OCI-LY3 (cell line): ENCODE measurements at regions not wholly inside any gene's neighbourhood (a gene's known extent, or its start where the extent isn't known, plus 50 kb on each side); places are given as distances from the start of the nearest gene placed in this dataset.

Experiments used
- H2AFZ ChIP-seq: fragments of 200-600, 300-600 bp; shearing (Covaris generic); 2 replicates; pipeline ENCODE4 v1.6.0; 2014; ENCODE audit warnings: antibody characterized with exemption, low read depth, low read length
- H3K27ac ChIP-seq: fragments of 200-600, 300-600 bp; sonication (generic); 2 replicates; pipeline ENCODE4 v1.5.1; 2014; ENCODE audit warnings: mild to moderate bottlenecking, low read length, moderate library complexity, mixed read lengths
- H3K27me3 ChIP-seq: fragments of 200-600, 300-600 bp; sonication (generic); 2 replicates; pipeline ENCODE4 v1.6.1; 2014; ENCODE audit warnings: low read depth, low read length, mixed read lengths
- H3K36me3 ChIP-seq: fragments of 200-600, 300-600 bp; sonication (generic); replicated peaks from 2 replicates; pipeline ENCODE3; 2014; ENCODE audit warnings: low read depth, low read length, mixed read lengths
- H3K4me1 ChIP-seq: fragments of 300-600, 200-600 bp; sonication (generic); 2 replicates; pipeline ENCODE4 v1.6.1; 2014; ENCODE audit warnings: low read length, mixed read lengths
- H3K4me2 ChIP-seq: fragments of 200-600, 300-600 bp; sonication (generic); 2 replicates; pipeline ENCODE4 v1.6.1; 2014; ENCODE audit warnings: low read length, mixed read lengths
- H3K4me3 ChIP-seq: fragments of 300-600, 200-600 bp; sonication (generic); 2 replicates; pipeline ENCODE4 v1.5.1; 2014; ENCODE audit warnings: antibody characterized with exemption, mild to moderate bottlenecking, low read length, moderate library complexity
- H3K79me2 ChIP-seq: fragments of 300-600, 200-600 bp; shearing (Covaris generic); 2 replicates; pipeline ENCODE4 v1.6.1; 2014; ENCODE audit warnings: mild to moderate bottlenecking, low read length, mixed read lengths
- H3K9ac ChIP-seq: fragments of 300-600, 200-600 bp; shearing (Covaris generic); 2 replicates; pipeline ENCODE4 v1.6.0; 2014; ENCODE audit warnings: mild to moderate bottlenecking, low read length, moderate library complexity
- H3K9me3 ChIP-seq: fragments of 200-600, 300-600 bp; shearing (Covaris generic); 2 replicates; pipeline ENCODE4 v1.6.1; 2014; ENCODE audit warnings: low read length, mixed read lengths; ENCODE audit not compliant: insufficient read depth
- H4K20me1 ChIP-seq: fragments of 200-600, 300-600 bp; sonication (generic); 2 replicates; pipeline ENCODE4 v1.6.1; 2016; ENCODE audit warnings: low read length, mixed read lengths; ENCODE audit not compliant: insufficient read depth
- EZH2phosphoT487 ChIP-seq: fragments of 200-600 bp; shearing (Covaris generic); IDR thresholded peaks from 2 replicates; pipeline ENCODE4 v1.6.1; 2018; ENCODE audit warnings: antibody characterized with exemption, mixed run types, low read depth
- TF ChIP-seq, protein P1 (sequence below): fragments of 200-600, 300-600 bp; sonication (generic); IDR thresholded peaks from 2 replicates; pipeline ENCODE4 v1.5.1; 2014; ENCODE audit warnings: antibody characterized with exemption, low read length, low read depth

DNA sequence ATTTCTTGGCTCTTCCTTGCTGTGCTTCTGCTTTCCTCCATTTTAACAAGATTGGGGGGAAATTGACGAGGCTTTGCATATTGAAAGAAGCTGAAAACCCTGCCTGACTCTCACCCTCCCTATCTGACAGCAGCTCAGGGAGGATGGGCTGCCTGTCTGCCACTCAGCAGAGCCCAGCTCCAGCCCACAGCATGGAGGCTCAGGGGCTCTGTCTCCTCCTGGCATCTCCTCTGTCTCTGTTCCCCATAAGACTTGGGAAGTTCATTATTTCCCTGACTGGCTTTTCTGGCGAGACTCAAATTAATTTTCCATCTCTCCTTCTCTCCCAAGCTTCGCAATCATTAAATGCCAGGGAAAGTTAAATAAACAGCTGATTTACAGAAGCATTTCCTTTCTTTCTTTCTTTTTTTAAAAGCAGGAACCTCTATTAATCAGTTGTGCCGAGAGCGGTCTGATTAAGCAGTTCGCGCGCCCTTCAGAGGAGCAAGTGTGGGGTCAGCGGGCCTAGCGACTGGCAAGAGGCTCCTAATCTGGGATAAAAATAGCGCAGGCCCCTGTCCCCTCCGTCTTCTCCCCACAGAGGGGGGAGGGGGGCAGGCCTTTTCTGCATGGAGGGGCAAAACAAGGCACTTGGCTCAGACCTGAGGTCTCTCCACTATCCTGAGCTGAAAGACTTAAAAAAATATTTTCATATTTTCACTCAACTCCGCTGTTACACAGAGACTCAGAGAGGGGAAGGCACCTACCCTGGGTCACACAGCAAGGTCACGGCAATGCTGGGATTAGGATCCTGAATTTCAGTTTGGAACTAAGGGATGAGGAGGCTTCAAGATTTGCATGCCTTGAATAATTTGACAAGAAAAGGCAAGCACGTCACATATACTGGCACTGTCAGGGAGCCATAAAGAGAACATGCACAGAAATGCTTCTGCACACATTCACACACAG is 170.4 kb downstream of the ACTL8 start:
- no peak overlapping the region for H3K9ac ChIP-seq
- H2AFZ ChIP-seq = no peak overlapping the region
- H3K79me2 ChIP-seq = no peaks in the 10 kb centered on the region
- H3K27ac ChIP-seq = no peak overlapping the region
- H3K27me3 ChIP-seq = no peaks in the 10 kb centered on the region
- H3K36me3 ChIP-seq = no peaks in the 10 kb centered on the region
- no peaks in the 10 kb centered on the region for H3K9me3 ChIP-seq
- TF ChIP-seq EZH2phosphoT487 = no peak
- TF ChIP-seq, protein P1, sequence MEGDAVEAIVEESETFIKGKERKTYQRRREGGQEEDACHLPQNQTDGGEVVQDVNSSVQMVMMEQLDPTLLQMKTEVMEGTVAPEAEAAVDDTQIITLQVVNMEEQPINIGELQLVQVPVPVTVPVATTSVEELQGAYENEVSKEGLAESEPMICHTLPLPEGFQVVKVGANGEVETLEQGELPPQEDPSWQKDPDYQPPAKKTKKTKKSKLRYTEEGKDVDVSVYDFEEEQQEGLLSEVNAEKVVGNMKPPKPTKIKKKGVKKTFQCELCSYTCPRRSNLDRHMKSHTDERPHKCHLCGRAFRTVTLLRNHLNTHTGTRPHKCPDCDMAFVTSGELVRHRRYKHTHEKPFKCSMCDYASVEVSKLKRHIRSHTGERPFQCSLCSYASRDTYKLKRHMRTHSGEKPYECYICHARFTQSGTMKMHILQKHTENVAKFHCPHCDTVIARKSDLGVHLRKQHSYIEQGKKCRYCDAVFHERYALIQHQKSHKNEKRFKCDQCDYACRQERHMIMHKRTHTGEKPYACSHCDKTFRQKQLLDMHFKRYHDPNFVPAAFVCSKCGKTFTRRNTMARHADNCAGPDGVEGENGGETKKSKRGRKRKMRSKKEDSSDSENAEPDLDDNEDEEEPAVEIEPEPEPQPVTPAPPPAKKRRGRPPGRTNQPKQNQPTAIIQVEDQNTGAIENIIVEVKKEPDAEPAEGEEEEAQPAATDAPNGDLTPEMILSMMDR = no peak
- H3K4me3 ChIP-seq = no peak overlapping the region
- H3K4me1 ChIP-seq = no peaks in the 10 kb centered on the region
- H3K4me2 ChIP-seq = no peak overlapping the region
- H4K20me1 ChIP-seq = no peaks in the 10 kb centered on the region

DNA sequence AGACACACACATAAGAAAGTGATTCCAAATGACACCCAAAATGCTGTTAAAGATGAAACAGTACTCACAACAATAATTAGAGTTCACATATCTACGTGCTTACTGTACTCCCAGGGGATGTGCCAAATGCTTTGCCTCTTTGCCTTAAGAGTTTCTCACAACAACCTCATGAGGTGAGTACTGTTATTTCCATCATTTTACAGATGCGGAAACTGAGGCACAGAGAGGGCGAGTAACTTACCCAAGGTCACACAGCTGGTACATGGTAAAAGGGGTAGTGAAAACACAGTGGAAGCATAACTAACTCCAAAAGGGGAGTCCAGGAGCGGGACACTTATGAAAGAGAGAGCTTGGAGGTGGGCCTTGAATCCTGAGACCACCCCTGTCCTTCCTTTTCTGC is 171.8 kb downstream of the ACTL8 start:
- H2AFZ ChIP-seq = no peak overlapping the region
- no peaks in the 10 kb centered on the region for H3K9me3 ChIP-seq
- H3K36me3 ChIP-seq = no peaks in the 10 kb centered on the region
- TF ChIP-seq, protein P1 = no peak
- TF ChIP-seq EZH2phosphoT487 = no peak
- H3K4me1 ChIP-seq = no peaks in the 10 kb centered on the region
- H3K4me3 ChIP-seq = no peak overlapping the region
- no peaks in the 10 kb centered on the region for H3K79me2 ChIP-seq
- no peaks in the 10 kb centered on the region for H3K27me3 ChIP-seq
- no peak overlapping the region for H3K27ac ChIP-seq
- no peaks in the 10 kb centered on the region for H4K20me1 ChIP-seq
- H3K4me2 ChIP-seq = no peak overlapping the region
- H3K9ac ChIP-seq = no peak overlapping the region

DNA sequence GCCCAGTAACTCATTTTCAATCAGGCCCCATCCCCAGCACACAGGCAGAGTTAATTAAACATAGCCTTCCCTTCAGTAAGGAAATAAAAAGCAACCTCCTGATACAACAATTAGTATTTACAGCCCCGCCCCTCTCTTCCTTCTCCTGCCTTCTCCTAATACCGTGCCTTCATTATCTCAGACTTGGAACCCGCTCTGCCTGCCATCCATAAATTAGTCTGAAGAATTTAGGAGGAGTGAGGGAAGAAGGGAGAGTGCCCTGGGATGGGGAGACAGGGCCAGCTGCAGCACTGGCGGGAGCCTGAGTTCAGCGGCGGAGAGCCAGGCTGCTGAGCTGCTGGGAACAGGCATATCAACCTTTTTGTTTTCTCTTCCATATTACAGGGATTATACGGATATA is 172.8 kb downstream of the ACTL8 start:
- no peak overlapping the region for H3K27ac ChIP-seq
- H3K36me3 ChIP-seq = no peaks in the 10 kb centered on the region
- no peak overlapping the region for H3K4me3 ChIP-seq
- no peaks in the 10 kb centered on the region for H3K27me3 ChIP-seq
- H3K4me2 ChIP-seq = no peak overlapping the region
- no peaks in the 10 kb centered on the region for H3K4me1 ChIP-seq
- TF ChIP-seq EZH2phosphoT487 = no peak
- TF ChIP-seq, protein P1 = no peak
- no peaks in the 10 kb centered on the region for H3K79me2 ChIP-seq
- no peak overlapping the region for H3K9ac ChIP-seq
- H4K20me1 ChIP-seq = no peaks in the 10 kb centered on the region
- no peak overlapping the region for H2AFZ ChIP-seq
- H3K9me3 ChIP-seq = no peaks in the 10 kb centered on the region

DNA sequence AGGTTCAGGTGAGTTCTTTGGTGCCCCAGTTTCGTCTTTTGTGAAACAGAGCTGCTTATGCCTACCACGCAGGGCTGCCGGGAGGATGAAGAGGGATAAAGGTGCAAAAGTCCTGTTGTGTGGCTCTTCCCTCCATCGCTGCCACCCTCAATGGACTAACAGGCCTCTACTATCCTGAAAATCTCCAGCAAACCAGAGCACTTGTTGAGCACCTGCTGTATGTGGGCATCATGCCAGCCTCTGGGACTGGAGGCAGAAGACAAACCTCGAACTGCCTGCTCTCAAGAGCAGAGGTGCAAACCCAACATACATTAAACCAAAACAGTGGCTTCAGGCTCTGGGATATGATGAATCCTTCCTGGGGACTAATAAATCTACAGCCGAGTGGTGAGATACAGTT is 174.1 kb downstream of the ACTL8 start:
- Histone ChIP-seq H3K4me3 (no peak overlapping the region), H2AFZ (no peak overlapping the region), H3K27me3 (no peaks in the 10 kb centered on the region), H3K9ac (no peak overlapping the region), H4K20me1 (no peaks in the 10 kb centered on the region), H3K9me3 (no peaks in the 10 kb centered on the region), H3K36me3 (no peaks in the 10 kb centered on the region), H3K27ac (no peak overlapping the region), H3K4me2 (no peak overlapping the region), H3K4me1 (no peaks in the 10 kb centered on the region), H3K79me2 (no peaks in the 10 kb centered on the region)
- TF ChIP-seq, protein P1 = no peak
- no peak for TF ChIP-seq EZH2phosphoT487
